ENCODE measurements at regions not wholly inside any gene's neighbourhood (a gene's known extent, or its start where the extent isn't known, plus 50 kb on each side); places are given as distances from the start of the nearest gene placed in this dataset.

DNA sequence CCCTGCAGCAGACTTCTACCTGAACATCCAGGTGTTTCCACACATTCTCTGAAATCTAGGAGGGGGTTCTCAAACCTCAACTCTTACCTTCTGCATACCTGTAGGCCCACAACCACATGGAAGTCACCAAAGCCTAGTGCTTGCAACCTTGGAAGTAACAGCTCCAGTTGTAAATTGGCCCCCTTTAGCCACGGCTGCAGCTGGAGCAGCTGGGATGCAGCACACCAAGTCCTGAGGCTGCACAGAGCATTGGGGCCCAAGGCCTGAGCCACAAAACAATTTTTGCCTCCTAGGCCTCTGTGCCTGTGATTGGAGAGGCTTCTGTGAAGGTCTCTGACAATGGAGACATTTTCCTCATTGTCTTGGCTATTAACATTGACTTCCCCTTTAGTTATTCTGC, 772.4 kb upstream of the INTU start:
- TF ChIP-seq CTCF (IDR thresholded peaks at IDR 0.05 in 4 of 5, conservative IDR thresholded peaks at IDR 0.05 in 1 of 5) (no peak), POLR2A (IDR thresholded peaks at IDR 0.05) (no peak)
